CD14-positive monocyte (primary cell): ENCODE measurements at regions not wholly inside any gene's neighbourhood (a gene's known extent, or its start where the extent isn't known, plus 50 kb on each side); places are given as distances from the start of the nearest gene placed in this dataset.

ENCODE experiments used
- DNase-seq, 3 donors: peaks; one replicate each; pipeline ENCODE4 v3.0.0-alpha.2; 2011 to 2022
- H2AFZ ChIP-seq: 2 replicates; pipeline ENCODE4 v1.6.0; 2012; ENCODE audit warnings: mild to moderate bottlenecking, low read depth, low read length, inconsistent platforms; ENCODE audit not compliant: insufficient read depth, poor library complexity, severe bottlenecking
- H3K27ac ChIP-seq, 2 donors: 1 replicate in 1 of 2; 2 replicates in 1 of 2; pipeline ENCODE4 v1.5.1; 2012 to 2013; ENCODE audit warnings: low read length in 2 of 2, control low read depth in 1 of 2, inconsistent platforms in 1 of 2, low read depth in 1 of 2, mild to moderate bottlenecking in 1 of 2
- H3K27me3 ChIP-seq, 2 donors: one replicate each; pipeline versions ENCODE4 v1.6.0 to v1.6.1; 2011 to 2013; ENCODE audit warnings: low read length in 2 of 2; ENCODE audit not compliant: control insufficient read depth in 2 of 2, insufficient read depth in 2 of 2
- H3K36me3 ChIP-seq, 2 donors: replicated peaks in 1 of 2; 1 replicate in 1 of 2; 2 replicates in 1 of 2; pipeline versions ENCODE4 v1.5.1 to v1.6.1; 2012 to 2013; ENCODE audit warnings: low read length in 2 of 2, control low read depth in 1 of 2, inconsistent platforms in 1 of 2, mild to moderate bottlenecking in 1 of 2; ENCODE audit not compliant: insufficient read depth in 2 of 2, control insufficient read depth in 1 of 2
- H3K4me1 ChIP-seq, 2 donors: 1 replicate in 1 of 2; 2 replicates in 1 of 2; pipeline versions ENCODE4 v1.5.1 to v1.6.1; 2012 to 2013; ENCODE audit warnings: low read length in 2 of 2, control low read depth in 1 of 2, inconsistent platforms in 1 of 2, mild to moderate bottlenecking in 1 of 2, moderate library complexity in 1 of 2; ENCODE audit not compliant: insufficient read depth in 2 of 2, control insufficient read depth in 1 of 2
- H3K4me2 ChIP-seq: replicated peaks from 2 replicates; pipeline ENCODE3; 2012; ENCODE audit warnings: low read length, moderate library complexity, mild to moderate bottlenecking; ENCODE audit not compliant: poor library complexity, severe bottlenecking; ENCODE audit errors: extremely low read depth
- H3K4me3 ChIP-seq, 3 experiments: fragments of 200-600 bp in 1 of 3; sonication (generic) in 1 of 3; replicated peaks in 1 of 3; 1 replicate in 2 of 3; 2 replicates in 1 of 3; pipeline ENCODE4 v1.5.1; 2011 to 2013; ENCODE audit warnings: low read length in 3 of 3, mild to moderate bottlenecking in 3 of 3, control low read depth in 2 of 3, low read depth in 2 of 3, inconsistent platforms in 1 of 3, moderate library complexity in 1 of 3
- H3K79me2 ChIP-seq: 2 replicates; pipeline ENCODE4 v1.6.0; 2012; ENCODE audit warnings: mild to moderate bottlenecking, control low read depth, inconsistent platforms, low read length, moderate library complexity; ENCODE audit not compliant: insufficient read depth
- H3K9ac ChIP-seq: 2 replicates; pipeline ENCODE4 v1.6.0; 2017; ENCODE audit warnings: low read length, mild to moderate bottlenecking; ENCODE audit not compliant: insufficient read depth, poor library complexity, severe bottlenecking
- H3K9me3 ChIP-seq, 2 donors: replicated peaks in 1 of 2; 1 replicate in 1 of 2; 2 replicates in 1 of 2; pipeline versions ENCODE4 v1.5.1 to v1.6.1; 2012 to 2013; ENCODE audit warnings: low read length in 2 of 2, control low read depth in 1 of 2; ENCODE audit not compliant: control insufficient read depth in 1 of 2, insufficient read depth in 1 of 2
- H4K20me1 ChIP-seq: 2 replicates; pipeline ENCODE4 v1.6.0; 2012; ENCODE audit warnings: mild to moderate bottlenecking, low read length, control low read depth, moderate library complexity; ENCODE audit not compliant: insufficient read depth
- H3K27ac Mint-ChIP-seq, 7 donors: one replicate each; pipeline ENCODE4 v1.8.0; 2020; ENCODE audit warnings: mild to moderate bottlenecking in 7 of 7, mixed read lengths in 7 of 7, moderate library complexity in 6 of 7, inconsistent platforms in 2 of 7
- H3K27me3 Mint-ChIP-seq, 3 donors: one replicate each; pipeline ENCODE4 v1.8.0; 2021 to 2022; ENCODE audit warnings: low read depth in 3 of 3, mild to moderate bottlenecking in 3 of 3, mixed read lengths in 3 of 3, moderate library complexity in 3 of 3, inconsistent platforms in 1 of 3
- H3K36me3 Mint-ChIP-seq, 2 donors: one replicate each; pipeline ENCODE4 v1.8.0; 2020; ENCODE audit warnings: mixed read lengths in 2 of 2, inconsistent platforms in 1 of 2, mild to moderate bottlenecking in 1 of 2
- H3K4me1 Mint-ChIP-seq: one replicate; pipeline ENCODE4 v1.8.0; 2020; ENCODE audit warnings: mild to moderate bottlenecking, mixed read lengths
- H3K4me3 Mint-ChIP-seq, 2 donors: one replicate each; pipeline ENCODE4 v1.8.0; 2020; ENCODE audit warnings: mild to moderate bottlenecking in 2 of 2, mixed read lengths in 2 of 2, moderate library complexity in 1 of 2
- H3K9me3 Mint-ChIP-seq, 7 donors: one replicate each; pipeline ENCODE4 v1.8.0; 2020 to 2022; ENCODE audit warnings: mixed read lengths in 7 of 7, mild to moderate bottlenecking in 6 of 7, moderate library complexity in 6 of 7, inconsistent platforms in 2 of 7
- CTCF ChIP-seq: fragments of 200-600 bp; IDR thresholded peaks from one replicate; pipeline ENCODE4 v1.8.0; 2022; ENCODE audit warnings: antibody characterized with exemption, mild to moderate bottlenecking
- WGBS: methylation state at CpG from one replicate; pipeline ENCODE4 v1.1.5; 2013; ENCODE audit warnings: missing lambda C conversion rate; ENCODE audit not compliant: insufficient coverage; 5-methylcytosine and 5-hydroxymethylcytosine counted together
- intact Hi-C, 2 donors: fragments of 100-400 bp; cut with micrococcal nuclease; formaldehyde crosslinking; loops; one replicate each; pipeline versions ENCODE4 v1.15.0 to v1.15.1; 2023

DNA sequence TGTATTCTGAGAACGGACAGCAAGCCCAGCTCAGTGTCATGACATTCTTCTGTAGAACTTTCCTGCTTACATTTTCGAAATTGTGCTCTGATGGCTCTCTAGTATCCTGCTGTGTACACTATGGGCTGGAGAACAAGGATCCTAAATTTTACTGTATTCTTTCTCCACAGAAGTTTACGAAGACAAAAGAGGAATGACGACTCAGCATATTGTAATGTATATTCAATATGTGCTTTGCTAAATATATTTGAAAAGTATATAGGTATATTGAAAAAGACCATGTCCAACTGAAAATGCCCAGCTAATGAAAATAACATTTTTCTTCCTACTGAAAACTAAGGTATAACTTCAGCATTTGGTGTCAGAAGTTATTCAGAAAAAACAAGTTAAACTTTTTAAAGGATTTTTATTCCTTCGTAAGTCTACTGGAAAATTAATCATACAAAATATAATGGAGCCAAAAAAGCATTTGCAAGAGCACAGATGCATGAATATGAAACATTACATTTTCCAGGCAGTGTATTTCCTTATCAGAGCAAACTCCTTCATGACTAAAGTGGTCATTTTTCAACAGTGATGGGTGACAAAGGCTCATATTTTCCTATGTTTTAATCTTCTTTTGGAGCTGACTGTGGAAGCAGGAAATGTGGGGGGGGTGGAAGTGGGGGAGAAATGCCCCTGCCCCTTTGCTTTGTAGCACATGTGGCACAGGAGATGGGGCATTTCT lies 143.8 kb upstream of the THUMPD2 start:
- DNase-seq = no peak
- Histone ChIP-seq H3K4me1 (no peaks in the 10 kb centered on the region), H3K36me3 (no peaks in the 10 kb centered on the region), H3K4me3 (no peak overlapping the region), H3K79me2 (no peaks in the 10 kb centered on the region), H2AFZ (no peak overlapping the region), H3K27me3 (no peaks in the 10 kb centered on the region), H4K20me1 (no peaks in the 10 kb centered on the region), H3K4me2 (no peak overlapping the region), H3K9me3 (no peaks in the 10 kb centered on the region), H3K9ac (no peak overlapping the region), H3K27ac (no peak overlapping the region)
- no peak for TF ChIP-seq CTCF
- Mint-ChIP-seq H3K27ac (no peak overlapping the region), H3K36me3 (no peaks in the 10 kb centered on the region), H3K4me3 (no peak overlapping the region), H3K27me3 (peaks cover 0 to 4% (median 3%) of the 10 kb centered on the region in 3 donors), H3K4me1 (peaks cover 3% of the 10 kb centered on the region), H3K9me3 (peaks cover 0 to 2% (median 0%) of the 10 kb centered on the region in 7 donors)
- intact Hi-C loops = no loop called here
- no CpG with 5 or more reads among the region's 5 CpGs for WGBS

DNA sequence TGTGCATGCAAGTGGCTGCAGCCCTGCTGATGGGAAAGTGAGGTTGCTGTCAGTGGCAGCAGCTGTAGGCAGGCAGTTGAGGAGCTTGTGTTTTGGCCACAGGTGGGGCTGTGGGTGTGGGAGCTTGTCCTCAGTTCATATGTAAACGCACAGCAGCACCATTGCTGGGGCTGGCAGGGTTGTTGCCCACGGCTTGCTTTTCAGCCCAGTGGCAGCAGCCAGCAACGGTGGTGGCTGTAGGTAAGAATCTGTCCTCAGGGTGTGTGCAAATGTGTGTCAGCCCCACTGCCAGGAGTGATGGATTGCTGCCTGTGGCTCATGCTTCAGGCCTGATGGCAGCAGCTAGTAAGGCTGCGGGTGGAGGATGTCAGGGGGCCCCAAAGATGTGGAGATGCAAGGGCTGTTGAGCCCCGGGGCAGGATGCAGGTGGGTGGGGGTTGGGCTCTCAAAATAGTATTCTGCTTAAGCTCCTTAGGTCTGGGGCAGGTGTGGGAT lies 141.3 kb upstream of the THUMPD2 start:
- WGBS = 81% methylated on average over 5 of the region's 5 CpGs
- no peak overlapping the region for H3K27ac ChIP-seq
- peaks cover 0 to 1% (median 1%) of the 10 kb centered on the region in 3 donors for H3K27me3 Mint-ChIP-seq
- H3K9ac ChIP-seq = no peak overlapping the region
- no peak overlapping the region for H3K4me2 ChIP-seq
- H3K27me3 ChIP-seq = no peaks in the 10 kb centered on the region
- DNase-seq = no peak
- H3K4me1 ChIP-seq = peaks cover 0 to 4% of the 10 kb centered on the region in 2 donors
- H2AFZ ChIP-seq = no peak overlapping the region
- no peaks in the 10 kb centered on the region for H4K20me1 ChIP-seq
- no peak for TF ChIP-seq CTCF
- H3K36me3 ChIP-seq = no peaks in the 10 kb centered on the region
- intact Hi-C loops = no loop called here
- no peaks in the 10 kb centered on the region for H3K79me2 ChIP-seq
- H3K4me3 Mint-ChIP-seq = no peak overlapping the region
- peaks cover 12% of the 10 kb centered on the region for H3K4me1 Mint-ChIP-seq
- H3K9me3 Mint-ChIP-seq = peaks cover 0 to 2% (median 0%) of the 10 kb centered on the region in 7 donors
- no peaks in the 10 kb centered on the region for H3K36me3 Mint-ChIP-seq
- no peaks in the 10 kb centered on the region for H3K9me3 ChIP-seq
- no peak overlapping the region for H3K4me3 ChIP-seq
- no peak overlapping the region for H3K27ac Mint-ChIP-seq
